ENCODE measurements at regions not wholly inside any gene's neighbourhood (a gene's known extent, or its start where the extent isn't known, plus 50 kb on each side); places are given as distances from the start of the nearest gene placed in this dataset.

GRCh38 chr9:80197661-80198060 lies 625.9 kb downstream of the TLE4 start:
- Histone ChIP-seq H3K27me3 (no peaks in the 10 kb centered on the region), H3K27ac (no peak overlapping the region), H3K36me3 (replicated peaks in 1 of 2; ENCODE audit: insufficient read depth in 1 of 2, low read depth in 2 of 2) (no peaks in the 10 kb centered on the region), H3K9me3 (no peaks in the 10 kb centered on the region), H3K4me3 (no peak overlapping the region), H3K4me1 (no peaks in the 10 kb centered on the region)
- ATAC-seq (no peak), DNase-seq (no peak)
- 44 to 64% methylated on average over 1 of the region's 1 CpG for WGBS, 2 donors
- intact Hi-C loops (cut with DNase I): no loop called here
- TF ChIP-seq POLR2A (IDR thresholded peaks at IDR 0.05): no peak
- no peak for TF ChIP-seq CTCF (IDR thresholded peaks at IDR 0.05)

GRCh38 chr9:80191108-80191507 lies 619.3 kb downstream of the TLE4 start:
- Histone ChIP-seq H3K36me3 (replicated peaks in 1 of 2; ENCODE audit: insufficient read depth in 1 of 2, low read depth in 2 of 2) (no peaks in the 10 kb centered on the region), H3K27ac (no peak overlapping the region), H3K27me3 (no peaks in the 10 kb centered on the region), H3K4me3 (no peak overlapping the region), H3K9me3 (no peaks in the 10 kb centered on the region), H3K4me1 (no peaks in the 10 kb centered on the region)
- ATAC-seq: no peak
- no peak for TF ChIP-seq CTCF (IDR thresholded peaks at IDR 0.05)
- no peak for TF ChIP-seq POLR2A (IDR thresholded peaks at IDR 0.05)
- intact Hi-C loops (cut with DNase I): no loop called here
- no peak for DNase-seq

GRCh38 chr9:80188579-80188978 lies 616.8 kb downstream of the TLE4 start:
- no peak overlapping the region for H3K27ac ChIP-seq
- H3K9me3 ChIP-seq: no peaks in the 10 kb centered on the region
- no peak for ATAC-seq
- no peaks in the 10 kb centered on the region for H3K4me1 ChIP-seq
- intact Hi-C loops (cut with DNase I): no loop called here
- 64 to 79% methylated on average over 4 of the region's 4 CpGs for WGBS, 2 donors
- no peaks in the 10 kb centered on the region for H3K27me3 ChIP-seq
- H3K36me3 ChIP-seq (replicated peaks in 1 of 2; ENCODE audit: insufficient read depth in 1 of 2, low read depth in 2 of 2): no peaks in the 10 kb centered on the region
- DNase-seq: no peak
- TF ChIP-seq POLR2A (IDR thresholded peaks at IDR 0.05) (no peak), CTCF (IDR thresholded peaks at IDR 0.05) (no peak)
- no peak overlapping the region for H3K4me3 ChIP-seq

- ATAC-seq: no peak
- H3K4me1 ChIP-seq: no peaks in the 10 kb centered on the region
These were observed 613.5 kb downstream of the TLE4 start for GRCh38 chr9:80185112-80185738.

More at GRCh38 chr9:80185112-80185738, 613.5 kb downstream of the TLE4 start:
- intact Hi-C loops (cut with DNase I): no loop called here
- Histone ChIP-seq H3K9me3 (peaks cover 0 to 3% (median 0%) of the 10 kb centered on the region in 3 donors), H3K27me3 (no peaks in the 10 kb centered on the region), H3K27ac (no peak overlapping the region), H3K36me3 (replicated peaks in 1 of 2; ENCODE audit: insufficient read depth in 1 of 2, low read depth in 2 of 2) (no peaks in the 10 kb centered on the region), H3K4me3 (no peak overlapping the region)
- TF ChIP-seq CTCF (IDR thresholded peaks at IDR 0.05) (no peak), POLR2A (IDR thresholded peaks at IDR 0.05) (no peak)
- 96 to 97% methylated on average over 5 to 25 of the region's 27 CpGs for whole genome bisulfite sequencing, 2 donors
- no peak for DNase-seq

Data from body of pancreas (tissue), 4 donors.